CD14-positive monocyte (primary cell): ENCODE measurements at regions not wholly inside any gene's neighbourhood (a gene's known extent, or its start where the extent isn't known, plus 50 kb on each side); places are given as distances from the start of the nearest gene placed in this dataset.
"Not testable (repeated sequence)": the region's sequence is repeated elsewhere in the genome, so short reads cannot be mapped to it uniquely, and the experiment has no call there.

Experiments
- DNase-seq, 3 donors: peaks; one replicate each; pipeline ENCODE4 v3.0.0-alpha.2; 2011 to 2022
- H2AFZ ChIP-seq: 2 replicates; pipeline ENCODE4 v1.6.0; 2012; ENCODE audit warnings: mild to moderate bottlenecking, low read depth, low read length, inconsistent platforms; ENCODE audit not compliant: insufficient read depth, poor library complexity, severe bottlenecking
- H3K27ac ChIP-seq, 2 donors: 1 replicate in 1 of 2; 2 replicates in 1 of 2; pipeline ENCODE4 v1.5.1; 2012 to 2013; ENCODE audit warnings: low read length in 2 of 2, control low read depth in 1 of 2, inconsistent platforms in 1 of 2, low read depth in 1 of 2, mild to moderate bottlenecking in 1 of 2
- H3K27me3 ChIP-seq, 2 donors: one replicate each; pipeline versions ENCODE4 v1.6.0 to v1.6.1; 2011 to 2013; ENCODE audit warnings: low read length in 2 of 2; ENCODE audit not compliant: control insufficient read depth in 2 of 2, insufficient read depth in 2 of 2
- H3K36me3 ChIP-seq, 2 donors: replicated peaks in 1 of 2; 1 replicate in 1 of 2; 2 replicates in 1 of 2; pipeline versions ENCODE4 v1.5.1 to v1.6.1; 2012 to 2013; ENCODE audit warnings: low read length in 2 of 2, control low read depth in 1 of 2, inconsistent platforms in 1 of 2, mild to moderate bottlenecking in 1 of 2; ENCODE audit not compliant: insufficient read depth in 2 of 2, control insufficient read depth in 1 of 2
- H3K4me1 ChIP-seq, 2 donors: 1 replicate in 1 of 2; 2 replicates in 1 of 2; pipeline versions ENCODE4 v1.5.1 to v1.6.1; 2012 to 2013; ENCODE audit warnings: low read length in 2 of 2, control low read depth in 1 of 2, inconsistent platforms in 1 of 2, mild to moderate bottlenecking in 1 of 2, moderate library complexity in 1 of 2; ENCODE audit not compliant: insufficient read depth in 2 of 2, control insufficient read depth in 1 of 2
- H3K4me2 ChIP-seq: replicated peaks from 2 replicates; pipeline ENCODE3; 2012; ENCODE audit warnings: low read length, moderate library complexity, mild to moderate bottlenecking; ENCODE audit not compliant: poor library complexity, severe bottlenecking; ENCODE audit errors: extremely low read depth
- H3K4me3 ChIP-seq, 3 experiments: fragments of 200-600 bp in 1 of 3; sonication (generic) in 1 of 3; replicated peaks in 1 of 3; 1 replicate in 2 of 3; 2 replicates in 1 of 3; pipeline ENCODE4 v1.5.1; 2011 to 2013; ENCODE audit warnings: low read length in 3 of 3, mild to moderate bottlenecking in 3 of 3, control low read depth in 2 of 3, low read depth in 2 of 3, inconsistent platforms in 1 of 3, moderate library complexity in 1 of 3
- H3K79me2 ChIP-seq: 2 replicates; pipeline ENCODE4 v1.6.0; 2012; ENCODE audit warnings: mild to moderate bottlenecking, control low read depth, inconsistent platforms, low read length, moderate library complexity; ENCODE audit not compliant: insufficient read depth
- H3K9ac ChIP-seq: 2 replicates; pipeline ENCODE4 v1.6.0; 2017; ENCODE audit warnings: low read length, mild to moderate bottlenecking; ENCODE audit not compliant: insufficient read depth, poor library complexity, severe bottlenecking
- H3K9me3 ChIP-seq, 2 donors: replicated peaks in 1 of 2; 1 replicate in 1 of 2; 2 replicates in 1 of 2; pipeline versions ENCODE4 v1.5.1 to v1.6.1; 2012 to 2013; ENCODE audit warnings: low read length in 2 of 2, control low read depth in 1 of 2; ENCODE audit not compliant: control insufficient read depth in 1 of 2, insufficient read depth in 1 of 2
- H4K20me1 ChIP-seq: 2 replicates; pipeline ENCODE4 v1.6.0; 2012; ENCODE audit warnings: mild to moderate bottlenecking, low read length, control low read depth, moderate library complexity; ENCODE audit not compliant: insufficient read depth
- H3K27ac Mint-ChIP-seq, 7 donors: one replicate each; pipeline ENCODE4 v1.8.0; 2020; ENCODE audit warnings: mild to moderate bottlenecking in 7 of 7, mixed read lengths in 7 of 7, moderate library complexity in 6 of 7, inconsistent platforms in 2 of 7
- H3K27me3 Mint-ChIP-seq, 3 donors: one replicate each; pipeline ENCODE4 v1.8.0; 2021 to 2022; ENCODE audit warnings: low read depth in 3 of 3, mild to moderate bottlenecking in 3 of 3, mixed read lengths in 3 of 3, moderate library complexity in 3 of 3, inconsistent platforms in 1 of 3
- H3K36me3 Mint-ChIP-seq, 2 donors: one replicate each; pipeline ENCODE4 v1.8.0; 2020; ENCODE audit warnings: mixed read lengths in 2 of 2, inconsistent platforms in 1 of 2, mild to moderate bottlenecking in 1 of 2
- H3K4me1 Mint-ChIP-seq: one replicate; pipeline ENCODE4 v1.8.0; 2020; ENCODE audit warnings: mild to moderate bottlenecking, mixed read lengths
- H3K4me3 Mint-ChIP-seq, 2 donors: one replicate each; pipeline ENCODE4 v1.8.0; 2020; ENCODE audit warnings: mild to moderate bottlenecking in 2 of 2, mixed read lengths in 2 of 2, moderate library complexity in 1 of 2
- H3K9me3 Mint-ChIP-seq, 7 donors: one replicate each; pipeline ENCODE4 v1.8.0; 2020 to 2022; ENCODE audit warnings: mixed read lengths in 7 of 7, mild to moderate bottlenecking in 6 of 7, moderate library complexity in 6 of 7, inconsistent platforms in 2 of 7
- CTCF ChIP-seq: fragments of 200-600 bp; IDR thresholded peaks from one replicate; pipeline ENCODE4 v1.8.0; 2022; ENCODE audit warnings: antibody characterized with exemption, mild to moderate bottlenecking
- WGBS: methylation state at CpG from one replicate; pipeline ENCODE4 v1.1.5; 2013; ENCODE audit warnings: missing lambda C conversion rate; ENCODE audit not compliant: insufficient coverage; 5-methylcytosine and 5-hydroxymethylcytosine counted together
- intact Hi-C, 2 donors: fragments of 100-400 bp; cut with micrococcal nuclease; formaldehyde crosslinking; loops; one replicate each; pipeline versions ENCODE4 v1.15.0 to v1.15.1; 2023

- H3K79me2 ChIP-seq = no peaks in the 10 kb centered on the region
- H3K27ac Mint-ChIP-seq = no peak overlapping the region
- no peaks in the 10 kb centered on the region for H3K27me3 ChIP-seq
- no peak overlapping the region for H3K4me3 Mint-ChIP-seq
- no peaks in the 10 kb centered on the region for H3K36me3 Mint-ChIP-seq
- H4K20me1 ChIP-seq = no peaks in the 10 kb centered on the region
- H3K27me3 Mint-ChIP-seq = peaks cover 2 to 8% (median 7%) of the 10 kb centered on the region in 3 donors
- no peaks in the 10 kb centered on the region for H3K4me1 ChIP-seq
- no peak for DNase-seq
- no peaks in the 10 kb centered on the region for H3K36me3 ChIP-seq
- no CpG with 5 or more reads among the region's 2 CpGs for WGBS
- no peak for TF ChIP-seq CTCF
- H3K9ac ChIP-seq = no peak overlapping the region
- no peak overlapping the region for H3K4me2 ChIP-seq
- intact Hi-C loops = no loop called here
- no peaks in the 10 kb centered on the region for H3K4me1 Mint-ChIP-seq
- H3K4me3 ChIP-seq = no peak overlapping the region
- no peak overlapping the region for H2AFZ ChIP-seq
- H3K9me3 ChIP-seq = peaks cover 3 to 4% of the 10 kb centered on the region in 2 donors
- H3K9me3 Mint-ChIP-seq = peaks cover 3 to 14% (median 6%) of the 10 kb centered on the region in 7 donors
- H3K27ac ChIP-seq = no peak overlapping the region
These were observed 96.3 kb downstream of the CMC2 start for GRCh38 chr16:80910434-80910833.

GRCh38 chr16:80909720-80910119 lies 97.0 kb downstream of the CMC2 start:
- Mint-ChIP-seq H3K4me1 (no peaks in the 10 kb centered on the region), H3K4me3 (no peak overlapping the region), H3K36me3 (no peaks in the 10 kb centered on the region), H3K27me3 (peaks cover 2 to 8% (median 5%) of the 10 kb centered on the region in 3 donors), H3K9me3 (peaks cover 3 to 14% (median 6%) of the 10 kb centered on the region in 7 donors), H3K27ac (no peak overlapping the region)
- Histone ChIP-seq H3K79me2 (no peaks in the 10 kb centered on the region), H3K4me3 (no peak overlapping the region), H3K9me3 (peaks cover 3 to 4% of the 10 kb centered on the region in 2 donors), H2AFZ (no peak overlapping the region), H3K4me1 (no peaks in the 10 kb centered on the region), H3K36me3 (no peaks in the 10 kb centered on the region), H3K4me2 (no peak overlapping the region), H3K9ac (no peak overlapping the region), H4K20me1 (no peaks in the 10 kb centered on the region), H3K27ac (no peak overlapping the region), H3K27me3 (no peaks in the 10 kb centered on the region)
- WGBS = 43% methylated on average over 2 of the region's 3 CpGs
- no peak for TF ChIP-seq CTCF
- intact Hi-C loops = no loop called here
- DNase-seq = no peak

GRCh38 chr16:80906169-80906568 lies 100.5 kb downstream of the CMC2 start:
- WGBS = no CpG with 5 or more reads among the region's 2 CpGs
- H3K27me3 ChIP-seq, H3K36me3 ChIP-seq, H3K36me3 Mint-ChIP-seq, H3K4me1 Mint-ChIP-seq, H3K4me2 ChIP-seq, H4K20me1 ChIP-seq, DNase-seq, intact Hi-C loops, H3K27me3 Mint-ChIP-seq, H3K4me1 ChIP-seq, H3K27ac Mint-ChIP-seq, H3K9ac ChIP-seq, H3K9me3 ChIP-seq, H3K9me3 Mint-ChIP-seq, H3K4me3 Mint-ChIP-seq, H3K4me3 ChIP-seq, H2AFZ ChIP-seq, H3K27ac ChIP-seq, H3K79me2 ChIP-seq: not testable (repeated sequence)
